ENCODE measurements at regions not wholly inside any gene's neighbourhood (a gene's known extent, or its start where the extent isn't known, plus 50 kb on each side); places are given as distances from the start of the nearest gene placed in this dataset.

DNA sequence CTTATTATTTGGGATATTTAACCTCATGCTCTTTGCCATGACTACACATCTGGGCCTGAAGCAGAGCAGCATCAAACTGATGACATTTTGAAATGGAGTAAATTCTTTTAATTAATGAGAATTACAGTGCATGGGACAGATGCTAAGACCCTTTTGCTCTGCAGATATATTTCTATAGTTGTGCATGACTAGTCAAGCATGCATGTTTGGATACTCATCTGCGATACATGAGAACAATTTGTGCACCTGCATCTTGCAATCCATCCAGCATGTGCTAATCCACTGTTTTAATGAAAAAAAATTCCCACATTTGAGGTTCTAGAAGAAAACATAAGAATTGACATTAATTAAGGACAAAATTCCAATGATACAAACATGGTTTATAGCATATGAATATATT, 1047.6 kb upstream of the ACO1 start:
- Histone ChIP-seq H3K4me3 (ENCODE audit: low read length) (no peak overlapping the region), H3K9me2 (replicated peaks; ENCODE audit: insufficient read depth, low read length) (no peaks in the 10 kb centered on the region), H3K79me2 (ENCODE audit: low read length) (no peaks in the 10 kb centered on the region), H3K27ac (ENCODE audit: low read length) (no peak overlapping the region), H3K9ac (ENCODE audit: low read length) (no peak overlapping the region), H4K20me1 (ENCODE audit: insufficient read depth, low read length) (no peaks in the 10 kb centered on the region), H3K9me3 (replicated peaks; ENCODE audit: insufficient read depth, low read length) (no peaks in the 10 kb centered on the region), H3F3A (ENCODE audit: insufficient read depth, low read length) (no peaks in the 10 kb centered on the region), H3K36me3 (replicated peaks; ENCODE audit: insufficient read depth, low read length) (no peaks in the 10 kb centered on the region), H3K4me1 (ENCODE audit: low read length) (no peaks in the 10 kb centered on the region), H2AFZ (ENCODE audit: low read length) (no peak overlapping the region), H3K4me2 (ENCODE audit: low read depth, low read length) (no peak overlapping the region), H3K27me3 (replicated peaks; ENCODE audit: insufficient read depth, low read length) (no peaks in the 10 kb centered on the region)
- no peak for DNase-seq
- TF ChIP-seq EZH2 (optimal IDR thresholded peaks at IDR 0.05; ENCODE audit: low read depth, low read length) = no peak
- TF ChIP-seq, protein P1, sequence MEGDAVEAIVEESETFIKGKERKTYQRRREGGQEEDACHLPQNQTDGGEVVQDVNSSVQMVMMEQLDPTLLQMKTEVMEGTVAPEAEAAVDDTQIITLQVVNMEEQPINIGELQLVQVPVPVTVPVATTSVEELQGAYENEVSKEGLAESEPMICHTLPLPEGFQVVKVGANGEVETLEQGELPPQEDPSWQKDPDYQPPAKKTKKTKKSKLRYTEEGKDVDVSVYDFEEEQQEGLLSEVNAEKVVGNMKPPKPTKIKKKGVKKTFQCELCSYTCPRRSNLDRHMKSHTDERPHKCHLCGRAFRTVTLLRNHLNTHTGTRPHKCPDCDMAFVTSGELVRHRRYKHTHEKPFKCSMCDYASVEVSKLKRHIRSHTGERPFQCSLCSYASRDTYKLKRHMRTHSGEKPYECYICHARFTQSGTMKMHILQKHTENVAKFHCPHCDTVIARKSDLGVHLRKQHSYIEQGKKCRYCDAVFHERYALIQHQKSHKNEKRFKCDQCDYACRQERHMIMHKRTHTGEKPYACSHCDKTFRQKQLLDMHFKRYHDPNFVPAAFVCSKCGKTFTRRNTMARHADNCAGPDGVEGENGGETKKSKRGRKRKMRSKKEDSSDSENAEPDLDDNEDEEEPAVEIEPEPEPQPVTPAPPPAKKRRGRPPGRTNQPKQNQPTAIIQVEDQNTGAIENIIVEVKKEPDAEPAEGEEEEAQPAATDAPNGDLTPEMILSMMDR (IDR thresholded peaks at IDR 0.05; ENCODE audit: low read length) = no peak
- no peak for TF ChIP-seq EZH2phosphoT487 (IDR thresholded peaks at IDR 0.05; ENCODE audit: low read length)

DNA sequence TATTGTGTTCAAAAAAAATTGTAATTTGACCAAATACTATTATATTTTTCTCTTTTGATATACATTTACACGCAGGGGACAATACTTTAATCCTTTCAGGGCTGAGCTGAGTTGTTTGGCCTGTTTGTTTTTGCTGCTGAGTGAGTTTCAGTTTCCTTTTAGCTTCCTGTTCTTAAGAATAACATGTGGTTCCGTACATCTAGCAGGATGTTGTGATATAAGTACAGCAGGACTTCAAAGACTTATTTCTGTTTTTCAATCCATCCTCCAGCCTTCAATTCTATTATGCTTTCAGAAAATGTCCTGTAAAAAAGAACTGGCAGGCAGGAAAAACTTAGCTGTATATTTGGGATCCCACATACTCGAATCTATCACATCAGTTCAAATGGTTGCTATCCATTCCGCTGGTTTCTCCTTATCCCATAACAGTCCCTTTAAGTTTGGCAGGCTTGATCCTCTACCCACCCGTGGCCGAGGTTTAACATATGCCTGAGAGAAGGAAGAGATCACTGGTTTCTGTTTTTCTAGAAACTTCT, 1037.3 kb upstream of the ACO1 start:
- Histone ChIP-seq H3K9me2 (replicated peaks; ENCODE audit: insufficient read depth, low read length) (no peaks in the 10 kb centered on the region), H3K9me3 (replicated peaks; ENCODE audit: insufficient read depth, low read length) (no peaks in the 10 kb centered on the region), H3K4me2 (ENCODE audit: low read depth, low read length) (peak overlapping the region; percentile 70), H3F3A (ENCODE audit: insufficient read depth, low read length) (0 out of 2 replicates have a peak, but pooled peaks cover 7% of the 10 kb centered on the region), H4K20me1 (ENCODE audit: insufficient read depth, low read length) (no peaks in the 10 kb centered on the region), H3K9ac (ENCODE audit: low read length) (peak overlapping the region; percentile 44; the same call in 1 of the 2 replicates), H3K4me3 (ENCODE audit: low read length) (peak overlapping the region; percentile 41), H2AFZ (ENCODE audit: low read length) (peak overlapping the region; percentile 83), H3K36me3 (replicated peaks; ENCODE audit: insufficient read depth, low read length) (no peaks in the 10 kb centered on the region), H3K4me1 (ENCODE audit: low read length) (peaks cover 8% of the 10 kb centered on the region; the same call in 1 of the 2 replicates), H3K27ac (ENCODE audit: low read length) (peak overlapping the region; percentile 54; the same call in 1 of the 2 replicates), H3K27me3 (replicated peaks; ENCODE audit: insufficient read depth, low read length) (no peaks in the 10 kb centered on the region), H3K79me2 (ENCODE audit: low read length) (no peaks in the 10 kb centered on the region)
- peak; percentile 92 for DNase-seq
- TF ChIP-seq, protein P1 (IDR thresholded peaks at IDR 0.05; ENCODE audit: low read length) = no peak
- TF ChIP-seq EZH2 (optimal IDR thresholded peaks at IDR 0.05; ENCODE audit: low read depth, low read length) (no peak), EZH2phosphoT487 (IDR thresholded peaks at IDR 0.05; ENCODE audit: low read length) (no peak)

DNA sequence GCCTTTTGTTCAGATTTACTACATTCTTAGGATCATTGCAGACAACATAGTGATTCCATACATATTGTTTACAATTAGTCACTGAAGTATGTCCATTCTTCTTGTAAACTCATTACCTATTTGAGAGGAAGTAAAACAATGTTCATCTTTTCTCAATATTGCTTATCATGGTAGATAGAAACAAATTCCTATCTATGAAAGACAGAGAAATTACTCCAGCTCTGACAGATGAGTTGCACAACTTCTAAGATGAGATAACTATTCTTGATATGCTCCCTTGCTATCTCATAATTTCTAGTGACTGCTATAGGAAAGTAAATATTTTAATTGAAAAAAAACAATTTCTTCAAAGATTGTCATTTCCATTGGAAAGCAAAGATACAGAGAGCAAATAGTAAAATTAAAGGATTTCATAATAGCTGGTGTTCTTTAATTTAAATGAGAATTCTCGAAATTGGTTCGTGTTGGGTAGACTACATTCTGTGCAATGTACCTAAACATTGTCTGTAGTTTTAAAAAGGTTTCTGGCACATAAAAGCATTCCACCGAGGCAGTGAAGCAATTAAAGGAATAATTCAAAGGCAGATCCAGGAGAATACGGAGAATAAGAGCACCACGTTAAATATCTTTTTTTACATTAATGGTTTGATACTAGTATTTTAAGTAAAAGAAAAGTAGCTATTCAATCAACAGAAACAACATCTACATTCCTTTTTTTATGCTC, 1029.1 kb upstream of the ACO1 start:
- no peaks in the 10 kb centered on the region for H3K36me3 ChIP-seq (replicated peaks; ENCODE audit: insufficient read depth, low read length)
- H3K4me1 ChIP-seq (ENCODE audit: low read length) = no peaks in the 10 kb centered on the region
- H3K79me2 ChIP-seq (ENCODE audit: low read length) = no peaks in the 10 kb centered on the region

More for the DNA sequence above, 1029.1 kb upstream of the ACO1 start:
- no peak for DNase-seq
- H3K27me3 ChIP-seq (replicated peaks; ENCODE audit: insufficient read depth, low read length) = no peaks in the 10 kb centered on the region
- no peak for TF ChIP-seq EZH2 (optimal IDR thresholded peaks at IDR 0.05; ENCODE audit: low read depth, low read length)
- TF ChIP-seq EZH2phosphoT487 (IDR thresholded peaks at IDR 0.05; ENCODE audit: low read length) = no peak
- TF ChIP-seq, protein P1 (IDR thresholded peaks at IDR 0.05; ENCODE audit: low read length) = no peak
- no peaks in the 10 kb centered on the region for H3F3A ChIP-seq (ENCODE audit: insufficient read depth, low read length)
- no peak overlapping the region for H3K4me3 ChIP-seq (ENCODE audit: low read length)
- H3K9me3 ChIP-seq (replicated peaks; ENCODE audit: insufficient read depth, low read length) = no peaks in the 10 kb centered on the region
- no peak overlapping the region for H3K9ac ChIP-seq (ENCODE audit: low read length)
- H3K9me2 ChIP-seq (replicated peaks; ENCODE audit: insufficient read depth, low read length) = no peaks in the 10 kb centered on the region
- no peak overlapping the region for H3K4me2 ChIP-seq (ENCODE audit: low read depth, low read length)
- no peak overlapping the region for H3K27ac ChIP-seq (ENCODE audit: low read length)
- no peaks in the 10 kb centered on the region for H4K20me1 ChIP-seq (ENCODE audit: insufficient read depth, low read length)
- H2AFZ ChIP-seq (ENCODE audit: low read length) = no peak overlapping the region
